Hepatocyte (in vitro differentiated cells): ENCODE measurements at regions not wholly inside any gene's neighbourhood (a gene's known extent, or its start where the extent isn't known, plus 50 kb on each side); places are given as distances from the start of the nearest gene placed in this dataset.
"Not testable (repeated sequence)": the region's sequence is repeated elsewhere in the genome, so short reads cannot be mapped to it uniquely, and the experiment has no call there.

Experiments
- EZH2 ChIP-seq: fragments of 200-600 bp; sonication (generic); IDR thresholded peaks from 2 replicates; pipeline ENCODE4 v1.6.1; 2016; ENCODE audit warnings: antibody characterized with exemption, mild to moderate bottlenecking, borderline replicate concordance
- TF ChIP-seq, protein P1 (sequence below): fragments of 200-600 bp; sonication (generic); IDR thresholded peaks from 2 replicates; pipeline ENCODE4 v1.5.1; 2016; ENCODE audit warnings: antibody characterized with exemption, mild to moderate bottlenecking; ENCODE audit not compliant: poor library complexity

DNA sequence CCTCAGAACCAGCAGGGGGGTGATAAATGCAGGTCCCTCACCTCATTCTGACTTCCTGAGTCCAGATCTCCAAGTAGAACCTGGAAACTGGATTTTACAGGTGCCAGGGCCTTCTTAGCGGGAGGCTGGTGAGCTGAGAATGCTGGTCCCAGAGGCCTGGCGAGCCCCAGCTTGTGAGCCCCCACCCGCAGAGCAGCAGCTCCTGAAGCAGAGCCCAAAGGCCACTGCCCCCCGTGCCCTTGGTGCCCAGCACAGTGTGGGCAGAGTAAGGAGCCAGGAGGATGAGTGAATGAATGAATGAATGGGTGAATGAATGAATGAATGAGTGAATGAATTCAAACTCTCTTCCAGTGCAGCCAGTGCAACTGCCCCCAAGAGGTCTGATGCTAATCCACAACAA is 142.4 kb upstream of the FOXD4L5 start:
- TF ChIP-seq, protein P1, sequence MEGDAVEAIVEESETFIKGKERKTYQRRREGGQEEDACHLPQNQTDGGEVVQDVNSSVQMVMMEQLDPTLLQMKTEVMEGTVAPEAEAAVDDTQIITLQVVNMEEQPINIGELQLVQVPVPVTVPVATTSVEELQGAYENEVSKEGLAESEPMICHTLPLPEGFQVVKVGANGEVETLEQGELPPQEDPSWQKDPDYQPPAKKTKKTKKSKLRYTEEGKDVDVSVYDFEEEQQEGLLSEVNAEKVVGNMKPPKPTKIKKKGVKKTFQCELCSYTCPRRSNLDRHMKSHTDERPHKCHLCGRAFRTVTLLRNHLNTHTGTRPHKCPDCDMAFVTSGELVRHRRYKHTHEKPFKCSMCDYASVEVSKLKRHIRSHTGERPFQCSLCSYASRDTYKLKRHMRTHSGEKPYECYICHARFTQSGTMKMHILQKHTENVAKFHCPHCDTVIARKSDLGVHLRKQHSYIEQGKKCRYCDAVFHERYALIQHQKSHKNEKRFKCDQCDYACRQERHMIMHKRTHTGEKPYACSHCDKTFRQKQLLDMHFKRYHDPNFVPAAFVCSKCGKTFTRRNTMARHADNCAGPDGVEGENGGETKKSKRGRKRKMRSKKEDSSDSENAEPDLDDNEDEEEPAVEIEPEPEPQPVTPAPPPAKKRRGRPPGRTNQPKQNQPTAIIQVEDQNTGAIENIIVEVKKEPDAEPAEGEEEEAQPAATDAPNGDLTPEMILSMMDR = not testable (repeated sequence)
- TF ChIP-seq EZH2 = not testable (repeated sequence)
